Progenitor cell of endocrine pancreas (in vitro differentiated cells): ENCODE measurements at regions not wholly inside any gene's neighbourhood (a gene's known extent, or its start where the extent isn't known, plus 50 kb on each side); places are given as distances from the start of the nearest gene placed in this dataset.
A peak's percentile ranks its signal among the peaks of the same experiment; 100 is the strongest.

Experiments used
- DNase-seq: peaks from one replicate; pipeline ENCODE4 v3.0.0; 2021; ENCODE audit warnings: low spot score; ENCODE audit not compliant: unreplicated experiment
- H3K27ac Mint-ChIP-seq: 2 replicates; pipeline ENCODE4 v1.8.0; 2021; ENCODE audit warnings: mild to moderate bottlenecking, moderate library complexity, mixed read lengths
- H3K27me3 Mint-ChIP-seq: 2 replicates; pipeline ENCODE4 v1.8.0; 2021; ENCODE audit warnings: mixed read lengths
- H3K36me3 Mint-ChIP-seq: 2 replicates; pipeline ENCODE4 v1.8.0; 2022; ENCODE audit warnings: mixed read lengths; ENCODE audit not compliant: insufficient read depth
- H3K4me1 Mint-ChIP-seq: 2 replicates; pipeline ENCODE4 v1.8.0; 2021; ENCODE audit warnings: low read depth, mixed read lengths
- H3K4me3 Mint-ChIP-seq: 2 replicates; pipeline ENCODE4 v1.8.0; 2021; ENCODE audit warnings: low read depth, mild to moderate bottlenecking, moderate library complexity, mixed read lengths
- H3K9me3 Mint-ChIP-seq: 2 replicates; pipeline ENCODE4 v1.8.0; 2021; ENCODE audit warnings: low read depth, mixed read lengths
- CTCF ChIP-seq: fragments of 200-600 bp; sonication (generic); IDR thresholded peaks from one replicate; pipeline ENCODE4 v1.5.0; 2021; ENCODE audit warnings: antibody characterized with exemption, mild to moderate bottlenecking; ENCODE audit not compliant: unreplicated experiment

DNA sequence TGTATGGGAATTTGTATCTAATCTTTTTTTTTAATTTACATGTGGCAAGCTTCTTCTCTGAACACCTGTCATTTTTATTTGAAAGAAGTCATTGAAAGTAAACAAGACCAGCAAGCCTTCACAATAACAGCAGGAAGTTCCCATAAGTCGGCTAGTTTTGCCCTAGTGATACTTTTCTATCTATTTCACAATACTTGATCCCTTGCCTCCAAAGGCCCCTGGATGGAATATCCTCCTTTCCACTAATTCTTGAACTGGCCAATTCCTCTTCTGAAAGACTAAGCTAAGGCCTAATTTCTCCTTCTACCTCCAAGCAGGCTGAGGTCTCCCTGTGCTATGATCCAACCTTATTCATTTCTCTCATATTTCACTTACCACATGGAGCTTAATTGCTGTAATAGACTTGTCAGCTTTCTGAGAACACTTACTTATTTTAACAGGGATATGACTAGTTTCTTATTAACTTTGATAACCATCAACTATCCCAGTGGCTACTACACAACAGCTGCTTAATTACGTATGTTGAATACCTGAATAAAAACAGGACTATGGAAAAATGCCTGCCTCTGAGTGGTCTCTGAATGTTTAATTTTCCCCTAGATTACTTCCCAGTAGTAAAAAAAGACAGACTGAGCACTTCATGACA is 194.2 kb downstream of the MAD2L1 start:
- H3K4me3 Mint-ChIP-seq: no peak overlapping the region
- H3K4me1 Mint-ChIP-seq: peaks cover 13% of the 10 kb centered on the region
- peak overlapping the region; percentile 46 for H3K27ac Mint-ChIP-seq
- no peak for DNase-seq
- peaks cover 2% of the 10 kb centered on the region for H3K36me3 Mint-ChIP-seq
- no peak for TF ChIP-seq CTCF
- H3K9me3 Mint-ChIP-seq: peaks cover 3% of the 10 kb centered on the region
- H3K27me3 Mint-ChIP-seq: no peaks in the 10 kb centered on the region

DNA sequence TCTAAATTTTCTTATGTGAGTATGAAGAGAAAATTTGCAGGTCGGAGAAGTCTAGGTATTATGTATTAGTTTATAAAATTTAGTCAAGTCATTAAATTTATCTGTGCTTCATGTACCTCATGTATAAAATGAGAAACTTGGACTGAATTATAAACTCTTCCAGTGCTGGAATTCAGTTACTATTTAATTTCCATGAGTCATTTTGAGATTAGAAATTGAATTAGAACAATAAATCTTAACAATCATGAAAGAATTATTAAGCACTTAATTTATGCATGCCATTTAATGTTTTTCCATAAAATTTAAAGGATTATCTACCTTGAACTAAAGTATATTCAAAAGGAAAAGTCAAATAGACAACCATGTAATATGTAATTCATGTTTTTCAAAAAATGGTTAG is 195.8 kb downstream of the MAD2L1 start:
- no peaks in the 10 kb centered on the region for H3K27me3 Mint-ChIP-seq
- peaks cover 2% of the 10 kb centered on the region for H3K36me3 Mint-ChIP-seq
- peaks cover 13% of the 10 kb centered on the region for H3K4me1 Mint-ChIP-seq
- TF ChIP-seq CTCF: no peak
- H3K27ac Mint-ChIP-seq: no peak overlapping the region
- H3K9me3 Mint-ChIP-seq: peaks cover 3% of the 10 kb centered on the region
- no peak overlapping the region for H3K4me3 Mint-ChIP-seq
- no peak for DNase-seq

DNA sequence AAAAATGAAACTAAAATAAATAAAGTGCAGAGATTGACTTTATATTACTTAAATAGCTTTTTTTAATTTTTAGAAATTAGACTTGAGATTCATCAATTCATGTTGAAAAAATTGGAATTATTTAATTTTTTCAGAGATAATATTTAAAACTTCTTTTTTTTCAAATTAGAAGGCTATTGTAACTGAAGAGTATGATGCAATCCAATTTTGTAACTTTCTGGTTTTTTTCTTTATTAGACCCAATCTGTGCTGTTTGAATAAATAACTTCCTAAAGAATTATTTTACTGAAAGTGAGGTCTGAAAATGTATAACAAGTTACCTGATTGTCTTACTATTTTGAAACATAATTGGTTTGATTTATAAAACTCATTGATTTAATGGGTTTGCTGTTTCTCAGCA is 200.9 kb downstream of the MAD2L1 start:
- H3K4me1 Mint-ChIP-seq: peaks cover 2% of the 10 kb centered on the region
- peaks cover 3% of the 10 kb centered on the region for H3K9me3 Mint-ChIP-seq
- no peak overlapping the region for H3K4me3 Mint-ChIP-seq
- no peak for DNase-seq
- peaks cover 2% of the 10 kb centered on the region for H3K36me3 Mint-ChIP-seq
- H3K27me3 Mint-ChIP-seq: no peaks in the 10 kb centered on the region
- no peak for TF ChIP-seq CTCF
- no peak overlapping the region for H3K27ac Mint-ChIP-seq

GRCh38 chr4:119865389-119865788 is 201.3 kb downstream of the MAD2L1 start:
- H3K4me1 Mint-ChIP-seq: peaks cover 2% of the 10 kb centered on the region
- peaks cover 3% of the 10 kb centered on the region for H3K9me3 Mint-ChIP-seq
- no peaks in the 10 kb centered on the region for H3K27me3 Mint-ChIP-seq
- no peak for DNase-seq
- H3K4me3 Mint-ChIP-seq: no peak overlapping the region
- H3K36me3 Mint-ChIP-seq: peaks cover 2% of the 10 kb centered on the region
- TF ChIP-seq CTCF: no peak
- no peak overlapping the region for H3K27ac Mint-ChIP-seq

DNA sequence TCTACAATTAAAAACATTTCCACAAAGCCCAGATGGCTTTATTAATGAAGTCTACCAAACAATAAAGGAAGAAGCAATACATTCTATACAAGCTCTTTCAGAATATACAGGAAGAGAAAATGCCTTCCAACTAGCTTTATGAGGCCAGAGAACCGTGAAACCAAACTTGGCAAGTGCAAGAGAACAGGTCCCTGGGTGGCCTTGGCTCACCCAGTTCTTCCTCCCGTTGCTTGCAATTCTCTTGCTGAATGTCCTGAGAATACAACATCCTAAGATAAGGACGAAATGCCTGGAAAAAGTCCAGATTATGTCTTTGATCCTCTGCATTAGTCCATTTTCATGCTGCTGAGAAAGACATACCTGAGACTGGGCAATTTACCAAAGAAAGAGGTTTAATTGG is 204.9 kb downstream of the MAD2L1 start:
- Mint-ChIP-seq H3K4me1 (peaks cover 7% of the 10 kb centered on the region), H3K27me3 (no peaks in the 10 kb centered on the region), H3K27ac (no peak overlapping the region), H3K36me3 (no peaks in the 10 kb centered on the region), H3K9me3 (no peaks in the 10 kb centered on the region), H3K4me3 (no peak overlapping the region)
- TF ChIP-seq CTCF: no peak
- no peak for DNase-seq
